ENCODE measurements at regions not wholly inside any gene's neighbourhood (a gene's known extent, or its start where the extent isn't known, plus 50 kb on each side); places are given as distances from the start of the nearest gene placed in this dataset.

GRCh38 chr3:29033511-29033910 lies 247.4 kb upstream of the RBMS3 start:
- DNase-seq (ENCODE audit: low read depth in 2 of 2): no peak

- DNase-seq (ENCODE audit: low read depth in 2 of 2): no peak
These were observed 230.7 kb upstream of the RBMS3 start for GRCh38 chr3:29050155-29050554.

GRCh38 chr3:29057326-29057725 lies 223.5 kb upstream of the RBMS3 start:
- no peak for DNase-seq (ENCODE audit: low read depth in 2 of 2)

GRCh38 chr3:29064085-29064484 lies 216.8 kb upstream of the RBMS3 start:
- no peak for DNase-seq (ENCODE audit: low read depth in 2 of 2)

- DNase-seq (ENCODE audit: low read depth in 2 of 2): no peak
These were observed 215.6 kb upstream of the RBMS3 start for GRCh38 chr3:29065211-29065785.

- DNase-seq (ENCODE audit: low read depth in 2 of 2): no peak
These were observed 213.9 kb upstream of the RBMS3 start for GRCh38 chr3:29067007-29067406.

GRCh38 chr3:29070959-29071634 lies 209.8 kb upstream of the RBMS3 start:
- no peak for DNase-seq (ENCODE audit: low read depth in 2 of 2)

DNA sequence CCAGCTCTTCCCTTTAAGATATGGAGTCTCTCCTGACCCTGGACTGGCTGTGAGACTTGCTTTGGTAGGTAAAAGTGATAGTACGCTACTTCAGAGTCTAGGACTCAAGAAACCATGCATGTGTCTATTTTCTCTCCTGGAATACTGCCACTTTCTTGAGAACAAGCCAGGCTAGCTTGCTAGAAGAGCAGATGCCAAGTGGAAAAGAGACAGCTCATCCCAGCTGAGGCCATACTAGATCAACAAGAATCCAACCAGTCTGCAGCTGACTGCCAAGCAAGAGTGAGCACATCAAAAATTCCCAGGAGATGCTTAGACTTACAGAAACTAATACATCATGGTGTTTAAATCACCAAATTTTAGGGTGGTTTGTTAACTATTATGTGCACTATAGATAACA lies 208.3 kb upstream of the RBMS3 start:
- DNase-seq (ENCODE audit: low read depth in 2 of 2): no peak

DNA sequence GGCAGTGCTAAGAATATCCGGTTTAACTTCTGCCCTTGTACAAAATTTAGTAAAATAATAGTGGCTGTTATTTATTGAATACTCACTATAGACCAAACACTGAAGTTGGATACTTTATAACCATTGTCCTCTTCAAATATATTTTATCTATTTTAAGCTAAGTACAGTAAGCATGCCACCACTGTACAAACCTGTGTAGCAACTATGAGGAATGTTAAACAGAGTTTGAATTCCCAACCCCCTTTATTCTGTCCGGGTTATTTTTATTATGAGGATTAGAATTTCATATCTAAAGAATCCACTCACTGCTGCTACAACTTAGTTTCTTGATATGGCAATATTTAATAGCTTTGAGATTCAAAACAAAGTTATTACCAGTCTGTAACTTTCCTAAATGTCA lies 203.5 kb upstream of the RBMS3 start:
- DNase-seq (ENCODE audit: low read depth in 2 of 2): no peak

GRCh38 chr3:29079358-29079757 lies 201.5 kb upstream of the RBMS3 start:
- DNase-seq (ENCODE audit: low read depth in 2 of 2): no peak

- no peak for DNase-seq (ENCODE audit: low read depth in 2 of 2)
These were observed 199.9 kb upstream of the RBMS3 start for GRCh38 chr3:29080967-29081366.

- no peak for DNase-seq (ENCODE audit: low read depth in 2 of 2)
These were observed 197.8 kb upstream of the RBMS3 start for GRCh38 chr3:29083081-29083480.

- no peak for DNase-seq (ENCODE audit: low read depth in 2 of 2)
These were observed 197.2 kb upstream of the RBMS3 start for GRCh38 chr3:29083676-29084075.

GRCh38 chr3:29088579-29088978 lies 192.3 kb upstream of the RBMS3 start:
- DNase-seq (ENCODE audit: low read depth in 2 of 2): no peak

DNA sequence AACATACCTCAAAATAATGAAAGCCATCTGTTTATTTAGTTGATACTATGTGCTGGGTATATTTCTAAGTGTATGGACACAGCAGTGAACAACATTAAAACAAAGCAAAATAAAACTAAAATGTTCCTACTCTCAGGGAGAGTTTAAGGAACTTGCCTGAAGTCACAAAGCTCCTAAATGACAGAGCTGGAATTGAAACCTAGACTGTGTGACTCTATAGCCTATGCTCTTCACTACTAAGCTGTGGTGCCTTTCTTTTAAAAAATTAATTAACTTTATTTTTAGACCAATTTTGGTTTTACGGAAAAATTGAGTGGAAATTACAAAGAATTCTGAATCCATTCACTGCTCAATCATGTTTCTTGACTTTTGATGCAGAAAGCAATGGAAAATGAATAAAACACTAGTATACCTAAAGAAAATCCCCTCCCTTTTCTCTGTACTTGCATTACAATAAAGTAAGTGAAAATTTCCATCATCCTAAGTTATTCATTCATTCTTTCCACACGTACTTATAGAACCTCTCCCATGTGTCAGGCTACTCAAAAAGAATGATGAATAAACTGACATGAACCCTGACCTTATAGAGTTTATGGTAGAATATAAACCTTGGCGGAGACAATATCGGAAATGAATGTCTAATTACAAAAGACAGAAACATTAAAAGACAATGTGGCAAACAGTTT lies 189.8 kb upstream of the RBMS3 start:
- no peak for DNase-seq (ENCODE audit: low read depth in 2 of 2)

DNA sequence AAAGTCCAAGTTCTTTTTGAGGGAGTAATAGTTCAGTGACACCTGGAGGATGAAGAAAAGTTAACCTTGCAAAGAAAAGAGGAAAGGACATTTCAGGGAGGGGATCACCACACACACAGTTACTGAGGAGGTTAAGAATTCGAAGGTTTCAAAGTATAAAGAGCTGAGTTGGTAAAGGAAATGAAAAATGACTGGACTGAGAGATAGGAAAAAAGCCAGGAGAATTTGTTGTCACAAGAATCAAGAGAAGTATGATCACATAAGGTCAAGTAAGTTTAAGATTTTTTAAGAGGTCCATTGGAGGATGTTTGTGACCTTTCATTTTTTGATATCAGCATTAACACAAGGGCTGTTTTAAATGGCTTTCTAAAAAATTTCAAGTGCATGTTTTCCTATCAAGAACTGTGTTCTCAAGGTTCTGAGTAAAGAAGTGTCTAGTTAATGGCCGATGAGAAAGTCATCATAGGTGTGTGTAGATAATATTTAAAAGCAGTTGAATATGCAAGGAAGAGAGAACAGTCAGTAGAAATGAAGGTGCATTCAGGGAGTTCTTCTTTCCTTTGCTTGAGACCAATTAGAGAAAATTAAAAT lies 189.2 kb upstream of the RBMS3 start:
- no peak for DNase-seq (ENCODE audit: low read depth in 2 of 2)

- DNase-seq (ENCODE audit: low read depth in 2 of 2): no peak
These were observed 188.5 kb upstream of the RBMS3 start for GRCh38 chr3:29092348-29092747.

GRCh38 chr3:29099296-29099695 lies 181.6 kb upstream of the RBMS3 start:
- no peak for DNase-seq (ENCODE audit: low read depth in 2 of 2)

- no peak for DNase-seq (ENCODE audit: low read depth in 2 of 2)
These were observed 181.1 kb upstream of the RBMS3 start for GRCh38 chr3:29099775-29100174.

DNA sequence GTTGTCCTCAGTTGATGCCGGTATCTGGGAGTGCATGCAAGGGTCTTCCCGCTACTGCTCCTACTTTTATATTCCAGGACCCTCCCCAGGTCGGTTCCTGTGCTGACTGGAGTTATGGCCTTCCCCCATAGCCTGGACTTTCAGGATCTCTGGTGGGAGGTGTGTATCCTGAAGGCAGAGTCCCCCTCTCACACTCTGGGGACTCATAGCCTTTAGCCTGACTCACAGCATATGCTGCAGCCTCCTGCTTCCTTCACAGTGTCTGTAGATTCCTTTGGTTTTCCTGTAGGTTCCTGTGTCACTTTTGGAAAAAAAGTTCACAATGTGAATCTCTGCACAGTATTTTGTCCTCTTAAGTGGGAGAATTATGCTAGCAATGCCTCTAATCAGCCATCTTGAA lies 180.6 kb upstream of the RBMS3 start:
- no peak for DNase-seq (ENCODE audit: low read depth in 2 of 2)

DNA sequence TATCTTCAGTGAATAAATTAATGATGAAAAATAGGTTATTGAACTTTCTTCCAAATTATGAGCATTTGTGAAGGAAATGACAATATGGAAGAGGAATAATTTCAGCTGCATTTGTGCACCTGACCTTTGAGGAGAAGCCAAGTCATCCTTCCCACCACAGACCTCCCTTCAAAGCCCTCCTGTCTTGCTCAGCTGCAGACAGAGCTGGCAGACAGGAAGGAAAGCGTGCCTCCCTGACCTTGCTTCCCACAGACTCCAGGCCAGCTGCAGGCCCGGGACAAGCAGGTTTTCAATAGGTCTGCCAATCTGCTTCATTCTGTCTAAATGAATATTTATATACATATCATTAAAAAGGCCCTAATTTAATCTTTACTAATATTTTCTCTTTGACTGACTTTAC lies 152.9 kb upstream of the RBMS3 start:
- DNase-seq (ENCODE audit: low read depth in 2 of 2): no peak

GRCh38 chr3:29137601-29138000 lies 143.3 kb upstream of the RBMS3 start:
- DNase-seq (ENCODE audit: low read depth in 2 of 2): no peak

GRCh38 chr3:29138171-29138570 lies 142.7 kb upstream of the RBMS3 start:
- no peak for DNase-seq (ENCODE audit: low read depth in 2 of 2)

All from stimulated activated CD4-positive, alpha-beta T cell treated with anti-CD3 and anti-CD28 coated beads, Interleukin-12 subunit alpha, Interleukin-12 subunit beta, amount 100 ng/mL, for 24 hours (primary cell).